ENCODE measurements at regions not wholly inside any gene's neighbourhood (a gene's known extent, or its start where the extent isn't known, plus 50 kb on each side); places are given as distances from the start of the nearest gene placed in this dataset.

DNA sequence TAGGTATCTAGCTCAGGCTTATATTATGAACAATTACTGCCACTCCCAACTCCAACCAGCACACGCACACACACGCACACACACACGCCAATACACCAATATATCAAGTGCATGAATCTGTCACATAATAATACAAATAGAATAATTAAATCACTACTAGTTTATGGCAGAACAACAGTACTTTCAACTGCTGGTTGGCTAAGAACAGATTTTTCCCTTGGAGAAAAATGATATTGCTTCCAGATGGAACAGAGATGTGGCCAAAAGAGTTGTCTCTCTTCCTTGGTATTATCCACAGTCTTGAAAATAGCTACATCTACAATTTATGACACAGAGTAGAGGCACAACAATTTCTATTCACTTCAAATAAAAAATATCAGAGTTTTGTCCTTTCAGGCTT lies 538.3 kb upstream of the FAT3 start:
- Mint-ChIP-seq H3K27me3 (no peaks in the 10 kb centered on the region), H3K9me3 (ENCODE audit: low read depth) (peaks cover 4% of the 10 kb centered on the region), H3K27ac (no peak overlapping the region), H3K4me3 (no peak overlapping the region), H3K36me3 (no peaks in the 10 kb centered on the region), H3K4me1 (no peaks in the 10 kb centered on the region)
- ATAC-seq (no peak), DNase-seq (no peak)
- CTCF ChIA-PET, result no interaction called here

DNA sequence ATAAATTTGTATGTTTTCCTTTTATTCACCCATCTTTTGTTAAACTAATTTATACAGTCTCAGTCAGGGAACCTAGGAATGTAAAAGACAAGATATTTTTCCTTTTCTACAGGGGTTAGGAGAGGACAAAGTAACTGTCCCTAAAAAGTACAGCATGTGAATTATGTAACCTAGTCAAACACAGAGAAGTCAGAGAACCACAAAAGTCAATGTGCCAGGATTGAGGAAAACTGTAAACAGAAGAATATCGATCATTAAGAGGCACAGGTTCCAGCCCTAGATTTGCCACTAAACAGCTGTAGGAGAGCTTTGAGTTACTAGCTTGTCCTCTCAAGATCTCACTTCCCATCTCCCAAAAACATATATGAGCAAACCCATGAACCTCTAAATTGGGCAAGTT lies 550.9 kb upstream of the FAT3 start:
- no peak for ATAC-seq
- Mint-ChIP-seq H3K27me3 (no peaks in the 10 kb centered on the region), H3K36me3 (no peaks in the 10 kb centered on the region), H3K4me3 (no peak overlapping the region), H3K9me3 (ENCODE audit: low read depth) (peaks cover 5% of the 10 kb centered on the region), H3K4me1 (no peaks in the 10 kb centered on the region), H3K27ac (no peak overlapping the region)
- DNase-seq, result no peak
- CTCF ChIA-PET, result no interaction called here

DNA sequence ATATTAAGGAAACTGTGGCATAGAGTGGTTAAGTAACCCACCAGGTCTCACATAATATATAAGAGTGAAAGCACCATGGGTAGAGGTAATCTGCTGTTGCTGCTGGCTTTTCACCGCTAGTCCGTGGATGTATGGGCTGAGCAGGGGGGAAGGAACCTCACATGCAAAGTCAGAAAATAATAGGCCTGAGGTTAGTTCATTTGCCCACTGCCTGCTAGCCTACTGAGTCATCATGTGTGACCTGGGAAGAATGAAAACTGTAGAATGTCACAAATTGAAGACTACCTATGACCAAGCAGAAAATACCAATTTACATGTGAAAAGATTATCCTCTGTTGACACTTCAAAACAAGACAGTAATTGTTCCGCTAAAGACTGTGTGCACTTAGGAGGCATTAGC lies 560.1 kb upstream of the FAT3 start:
- H3K4me1 Mint-ChIP-seq, result no peaks in the 10 kb centered on the region
- DNase-seq, result no peak
- H3K4me3 Mint-ChIP-seq, result no peak overlapping the region
- H3K27me3 Mint-ChIP-seq, result no peaks in the 10 kb centered on the region
- no peak for ATAC-seq
- H3K9me3 Mint-ChIP-seq (ENCODE audit: low read depth), result peaks cover 6% of the 10 kb centered on the region
- no peak overlapping the region for H3K27ac Mint-ChIP-seq
- H3K36me3 Mint-ChIP-seq, result no peaks in the 10 kb centered on the region
- CTCF ChIA-PET, result no interaction called here

DNA sequence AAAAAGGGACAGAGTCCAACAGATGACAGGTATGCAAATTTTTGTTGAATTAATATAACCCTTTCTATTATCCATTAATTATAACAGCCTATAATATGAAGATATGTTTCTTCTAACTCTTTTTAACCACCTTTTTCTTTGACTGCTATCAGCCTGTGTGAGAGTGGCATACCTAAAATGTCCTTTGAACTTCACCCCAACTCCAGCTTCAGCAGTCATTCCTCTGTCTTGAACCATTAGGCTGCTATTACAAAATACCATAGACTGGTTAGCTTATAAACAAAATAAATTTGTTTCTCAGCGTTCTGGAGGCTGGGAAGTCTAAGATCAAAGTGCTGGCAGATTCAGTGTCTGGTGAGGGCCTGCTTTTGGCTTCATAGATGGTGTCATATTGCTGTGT lies 564.6 kb upstream of the FAT3 start:
- no peaks in the 10 kb centered on the region for H3K9me3 Mint-ChIP-seq (ENCODE audit: low read depth)
- no peaks in the 10 kb centered on the region for H3K27me3 Mint-ChIP-seq
- no peaks in the 10 kb centered on the region for H3K36me3 Mint-ChIP-seq
- no peaks in the 10 kb centered on the region for H3K4me1 Mint-ChIP-seq
- CTCF ChIA-PET, result no interaction called here
- ATAC-seq, result no peak
- DNase-seq, result no peak
- no peak overlapping the region for H3K27ac Mint-ChIP-seq
- H3K4me3 Mint-ChIP-seq, result no peak overlapping the region

DNA sequence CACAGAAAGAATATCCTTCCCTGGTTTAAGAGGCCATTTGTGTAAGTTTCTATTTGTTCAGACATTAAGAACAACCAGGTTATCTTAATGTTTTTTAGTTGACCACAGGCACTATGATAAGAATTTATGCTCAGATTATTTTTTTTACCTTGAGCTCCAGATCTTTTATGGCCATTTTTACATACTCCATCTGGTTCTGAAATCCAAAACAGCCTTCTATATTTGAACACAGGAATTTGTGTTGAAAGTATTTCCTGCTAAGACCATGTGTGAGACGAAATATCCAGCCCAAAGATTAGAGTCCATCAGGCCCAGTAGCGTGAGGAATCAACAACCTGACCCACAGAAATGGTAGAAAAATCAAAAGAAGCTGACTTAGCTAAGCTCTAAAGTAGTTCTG lies 569.9 kb upstream of the FAT3 start:
- DNase-seq, result no peak
- CTCF ChIA-PET, result no interaction called here
- Mint-ChIP-seq H3K36me3 (no peaks in the 10 kb centered on the region), H3K27ac (no peak overlapping the region), H3K4me3 (no peak overlapping the region), H3K9me3 (ENCODE audit: low read depth) (no peaks in the 10 kb centered on the region), H3K27me3 (no peaks in the 10 kb centered on the region), H3K4me1 (no peaks in the 10 kb centered on the region)
- ATAC-seq, result no peak

DNA sequence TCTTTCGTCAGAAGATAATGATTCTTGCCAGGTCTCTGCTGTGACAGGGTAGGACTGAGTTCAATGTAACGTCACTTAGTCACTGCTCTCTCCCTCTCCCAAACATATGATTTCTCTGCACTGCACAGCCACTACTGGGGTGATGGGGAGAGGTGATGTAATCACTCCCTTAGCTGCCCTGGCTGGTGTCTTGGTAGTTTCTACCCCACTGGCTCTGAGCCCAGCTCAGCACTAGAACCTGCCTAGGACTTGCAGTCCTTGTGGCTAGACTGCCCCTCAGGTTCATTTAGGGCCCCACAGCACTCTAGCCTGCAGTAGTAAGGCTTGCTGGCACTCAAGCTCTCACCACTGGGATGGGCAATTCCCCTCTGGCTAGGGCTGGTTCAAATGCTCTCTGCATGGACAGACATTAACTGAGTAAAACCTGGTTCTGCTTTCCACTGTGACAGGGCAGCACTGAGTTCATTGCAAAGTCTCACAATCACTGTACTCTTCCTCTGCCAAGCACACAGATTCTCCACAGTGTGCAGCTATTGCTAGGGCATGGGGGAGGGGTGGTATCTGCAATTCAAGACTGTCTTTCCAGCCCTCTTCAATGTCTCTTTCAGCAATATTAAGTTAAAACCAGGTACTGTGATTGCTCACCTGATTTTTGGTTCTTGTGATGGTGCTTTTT lies 571.4 kb upstream of the FAT3 start:
- CTCF ChIA-PET, result no interaction called here
- DNase-seq (no peak), ATAC-seq (no peak)
- Mint-ChIP-seq H3K36me3 (no peaks in the 10 kb centered on the region), H3K27ac (no peak overlapping the region), H3K27me3 (no peaks in the 10 kb centered on the region), H3K4me3 (no peak overlapping the region), H3K9me3 (ENCODE audit: low read depth) (peaks cover 3% of the 10 kb centered on the region), H3K4me1 (no peaks in the 10 kb centered on the region)

DNA sequence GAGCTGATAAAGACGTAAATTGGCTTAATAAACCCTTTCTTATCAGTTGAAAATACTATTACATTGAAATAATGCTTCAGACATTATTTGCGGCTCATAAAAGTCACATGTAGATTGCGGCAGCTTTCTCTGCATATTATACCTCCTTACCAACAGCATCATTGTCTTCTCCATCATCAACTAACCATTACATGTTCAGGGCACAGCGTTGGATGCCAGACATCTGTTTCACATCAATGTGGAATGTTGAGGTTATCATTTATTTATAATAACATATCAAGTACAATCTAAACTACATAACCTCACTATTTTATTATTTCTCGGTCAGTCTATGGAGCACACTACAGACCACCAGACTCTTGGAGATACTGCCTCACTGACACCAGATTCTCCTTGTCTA lies 573.8 kb upstream of the FAT3 start:
- DNase-seq (no peak), ATAC-seq (no peak)
- Mint-ChIP-seq H3K36me3 (no peaks in the 10 kb centered on the region), H3K4me3 (no peak overlapping the region), H3K27ac (no peak overlapping the region), H3K27me3 (no peaks in the 10 kb centered on the region), H3K4me1 (no peaks in the 10 kb centered on the region), H3K9me3 (ENCODE audit: low read depth) (peaks cover 7% of the 10 kb centered on the region)
- CTCF ChIA-PET, result interaction anchor here (0.6 kb wide), 1 partner anchor 295 kb away, joined by 3 read pairs; no protein-coding TSS in a partner anchor

DNA sequence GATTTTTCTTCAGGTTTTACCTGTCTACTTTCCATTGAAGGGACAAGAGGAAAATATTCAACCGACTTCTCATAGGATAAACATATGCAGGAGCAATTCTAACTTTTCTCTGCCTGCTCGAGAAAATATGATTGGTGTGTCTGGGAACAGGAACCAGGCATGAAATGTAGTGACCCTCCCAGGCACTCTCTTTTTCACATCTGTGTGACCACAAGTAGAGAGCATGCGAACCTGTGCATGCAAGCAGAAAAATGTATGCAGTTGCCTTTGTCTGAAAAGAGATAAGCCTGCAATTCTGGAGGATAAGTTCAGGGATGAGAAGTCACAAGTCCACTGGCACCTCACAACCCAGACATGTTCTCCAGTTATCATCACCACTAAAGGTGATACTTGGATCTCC lies 583.5 kb upstream of the FAT3 start:
- no peaks in the 10 kb centered on the region for H3K27me3 Mint-ChIP-seq
- CTCF ChIA-PET, result no interaction called here
- H3K4me1 Mint-ChIP-seq, result no peaks in the 10 kb centered on the region
- no peak overlapping the region for H3K27ac Mint-ChIP-seq
- ATAC-seq (no peak), DNase-seq (no peak)
- H3K36me3 Mint-ChIP-seq, result no peaks in the 10 kb centered on the region
- peaks cover 2% of the 10 kb centered on the region for H3K9me3 Mint-ChIP-seq (ENCODE audit: low read depth)
- H3K4me3 Mint-ChIP-seq, result no peak overlapping the region

DNA sequence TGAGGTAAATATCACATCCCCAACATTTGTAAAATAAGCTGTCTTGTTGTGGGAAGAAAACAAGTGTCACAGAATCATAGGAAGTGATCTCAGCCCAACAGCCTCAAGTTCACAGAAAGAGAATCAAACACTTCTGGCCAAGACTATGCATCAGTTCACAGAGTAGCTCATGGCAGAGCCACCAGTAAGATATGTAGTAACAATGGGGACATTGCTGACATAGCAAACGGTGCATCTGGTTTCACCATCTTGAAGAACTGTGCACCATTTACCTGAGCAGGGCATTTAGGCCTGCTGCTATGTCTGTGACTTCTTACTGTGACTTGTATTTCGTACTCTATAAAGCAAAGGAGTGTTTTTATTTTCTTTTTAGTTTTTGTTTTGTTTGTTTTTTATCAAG lies 585.3 kb upstream of the FAT3 start:
- CTCF ChIA-PET, result no interaction called here
- Mint-ChIP-seq H3K27ac (no peak overlapping the region), H3K9me3 (ENCODE audit: low read depth) (no peaks in the 10 kb centered on the region), H3K4me3 (no peak overlapping the region), H3K4me1 (no peaks in the 10 kb centered on the region), H3K27me3 (no peaks in the 10 kb centered on the region), H3K36me3 (no peaks in the 10 kb centered on the region)
- no peak for DNase-seq
- ATAC-seq, result no peak

DNA sequence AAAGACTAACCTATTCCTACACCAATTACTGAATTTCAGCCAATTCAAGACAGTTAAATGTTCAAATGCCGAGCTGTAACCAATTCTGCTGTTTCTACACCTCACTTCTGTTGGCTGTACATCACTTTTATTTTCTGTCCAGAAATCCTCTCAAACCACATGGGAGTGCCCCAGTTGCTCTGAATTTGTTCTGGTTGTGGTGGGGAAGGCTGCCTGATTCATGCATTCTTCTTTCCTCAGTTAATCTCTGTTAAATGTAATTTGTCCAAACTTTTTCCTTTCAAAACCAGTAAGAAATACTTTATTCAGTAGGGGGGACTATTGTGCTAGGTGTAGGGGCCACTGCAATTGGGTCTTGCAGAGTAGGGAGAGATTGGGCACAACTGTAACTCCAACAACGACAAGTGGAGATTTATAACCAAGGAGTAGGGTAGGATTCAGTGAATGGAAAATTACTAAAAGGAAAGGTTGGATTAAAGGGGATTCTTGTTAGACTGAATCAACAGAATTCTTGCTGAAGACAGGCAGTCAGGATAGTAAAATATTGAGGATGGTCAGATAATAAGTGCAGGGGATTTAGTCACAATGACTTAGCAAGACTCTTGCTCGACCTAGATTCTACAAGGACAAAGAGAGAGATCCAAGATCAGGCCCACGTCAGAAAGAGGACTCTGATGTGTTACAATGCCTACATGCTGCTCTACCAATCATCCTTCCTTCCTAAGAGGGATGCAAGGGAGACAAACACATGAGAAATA lies 593.5 kb upstream of the FAT3 start:
- ATAC-seq, result no peak
- no peak overlapping the region for H3K4me3 Mint-ChIP-seq
- H3K4me1 Mint-ChIP-seq, result no peaks in the 10 kb centered on the region
- no peak for DNase-seq
- no peaks in the 10 kb centered on the region for H3K36me3 Mint-ChIP-seq
- no peak overlapping the region for H3K27ac Mint-ChIP-seq
- CTCF ChIA-PET, result no interaction called here
- no peaks in the 10 kb centered on the region for H3K27me3 Mint-ChIP-seq
- peaks cover 2% of the 10 kb centered on the region for H3K9me3 Mint-ChIP-seq (ENCODE audit: low read depth)

DNA sequence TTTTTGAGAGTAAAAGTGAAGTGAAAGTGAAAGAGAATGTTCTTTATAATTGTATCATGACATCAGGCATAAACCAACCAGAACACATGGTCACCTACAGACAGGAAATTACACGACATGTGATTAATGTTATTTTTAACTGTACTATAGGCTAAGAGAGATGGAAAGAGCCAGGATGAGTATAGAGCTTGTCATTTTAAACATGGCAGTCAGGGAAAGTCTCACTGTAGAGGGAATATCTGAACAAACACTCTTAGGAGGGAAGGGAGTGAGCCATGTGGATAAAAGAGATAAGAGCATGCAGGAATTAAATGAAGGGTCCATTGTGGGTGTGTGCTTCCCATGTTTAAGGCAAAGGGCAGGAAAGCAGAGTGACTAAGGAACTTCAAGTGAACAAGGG lies 599.1 kb upstream of the FAT3 start:
- no peak for ATAC-seq
- Mint-ChIP-seq H3K36me3 (no peaks in the 10 kb centered on the region), H3K4me1 (no peaks in the 10 kb centered on the region), H3K9me3 (ENCODE audit: low read depth) (peaks cover 6% of the 10 kb centered on the region), H3K27ac (no peak overlapping the region), H3K27me3 (no peaks in the 10 kb centered on the region), H3K4me3 (no peak overlapping the region)
- CTCF ChIA-PET, result no interaction called here
- DNase-seq, result no peak

DNA sequence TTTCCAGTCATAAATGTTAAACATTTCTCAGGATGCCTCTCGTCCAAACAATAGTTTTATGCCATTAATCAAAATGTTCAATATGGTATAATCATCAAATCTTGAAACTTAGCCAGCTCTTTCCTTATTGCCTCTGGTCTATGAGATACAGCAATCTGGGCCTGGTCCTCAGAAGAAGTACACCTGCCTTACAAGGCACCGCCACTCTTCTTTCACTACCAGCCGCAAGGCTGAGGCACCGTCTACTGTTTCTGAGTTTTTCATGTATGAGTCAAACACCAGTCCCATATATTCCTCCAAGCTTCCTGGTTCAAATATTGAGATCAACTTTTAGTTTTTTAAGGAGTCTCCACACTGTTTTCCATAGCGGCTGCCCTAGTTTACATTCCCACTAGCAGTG lies 600.6 kb upstream of the FAT3 start:
- Mint-ChIP-seq H3K9me3 (ENCODE audit: low read depth) (peaks cover 9% of the 10 kb centered on the region), H3K4me3 (no peak overlapping the region), H3K4me1 (no peaks in the 10 kb centered on the region), H3K27ac (no peak overlapping the region), H3K27me3 (no peaks in the 10 kb centered on the region), H3K36me3 (no peaks in the 10 kb centered on the region)
- ATAC-seq (no peak), DNase-seq (no peak)
- CTCF ChIA-PET, result no interaction called here

DNA sequence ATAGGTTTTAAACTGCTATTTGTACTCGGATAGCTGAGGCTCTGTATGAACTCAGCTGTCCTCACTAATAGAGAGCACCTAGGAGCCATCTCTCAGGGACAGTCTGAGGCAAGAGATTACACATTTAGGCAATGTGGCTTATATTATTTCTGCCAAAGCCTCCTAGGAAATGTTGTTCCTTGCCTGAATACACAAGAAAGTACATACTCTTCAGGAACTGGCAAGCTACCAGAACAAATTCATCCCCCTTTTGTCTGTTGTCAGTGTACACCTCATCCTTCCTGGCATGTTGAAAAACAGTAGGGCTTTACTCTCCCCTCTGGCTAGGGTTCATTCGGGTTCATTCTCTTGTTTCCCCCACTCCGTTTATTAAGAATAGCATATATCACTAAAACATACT lies 615.9 kb upstream of the FAT3 start:
- no peaks in the 10 kb centered on the region for H3K36me3 Mint-ChIP-seq
- no peak overlapping the region for H3K27ac Mint-ChIP-seq
- DNase-seq (no peak), ATAC-seq (no peak)
- H3K4me3 Mint-ChIP-seq, result no peak overlapping the region
- no peaks in the 10 kb centered on the region for H3K27me3 Mint-ChIP-seq
- CTCF ChIA-PET, result no interaction called here
- H3K4me1 Mint-ChIP-seq, result no peaks in the 10 kb centered on the region
- peaks cover 5% of the 10 kb centered on the region for H3K9me3 Mint-ChIP-seq (ENCODE audit: low read depth)

DNA sequence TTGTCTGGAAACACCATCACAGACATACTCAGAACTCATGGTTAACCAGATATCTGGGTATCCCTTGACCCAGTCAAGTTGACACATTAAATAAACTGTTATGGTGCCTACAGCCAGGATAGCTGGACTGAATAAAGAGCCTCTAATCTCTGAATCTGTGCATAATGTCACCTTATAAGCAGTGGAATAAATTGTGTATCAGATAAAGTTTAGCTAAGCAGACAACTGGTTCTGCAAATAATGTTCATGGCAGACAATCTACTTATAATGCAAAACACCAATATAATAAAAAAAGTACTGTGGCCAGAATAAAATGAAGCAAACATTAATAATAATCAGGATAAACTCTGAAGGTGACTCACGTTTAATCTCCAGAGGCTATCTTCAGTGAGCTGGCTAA lies 628.5 kb upstream of the FAT3 start:
- DNase-seq (no peak), ATAC-seq (no peak)
- H3K36me3 Mint-ChIP-seq, result no peaks in the 10 kb centered on the region
- peaks cover 17% of the 10 kb centered on the region for H3K9me3 Mint-ChIP-seq (ENCODE audit: low read depth)
- H3K27ac Mint-ChIP-seq, result no peak overlapping the region
- no peaks in the 10 kb centered on the region for H3K27me3 Mint-ChIP-seq
- no peaks in the 10 kb centered on the region for H3K4me1 Mint-ChIP-seq
- H3K4me3 Mint-ChIP-seq, result no peak overlapping the region
- CTCF ChIA-PET, result no interaction called here
